HT-29 (cell line): ENCODE measurements at regions not wholly inside any gene's neighbourhood (a gene's known extent, or its start where the extent isn't known, plus 50 kb on each side); places are given as distances from the start of the nearest gene placed in this dataset.
A peak's percentile ranks its signal among the peaks of the same experiment; 100 is the strongest.

ENCODE experiments used
- DNase-seq: peaks from one replicate; pipeline ENCODE4 v3.0.0-alpha.2; 2015; ENCODE audit warnings: low spot score

DNA sequence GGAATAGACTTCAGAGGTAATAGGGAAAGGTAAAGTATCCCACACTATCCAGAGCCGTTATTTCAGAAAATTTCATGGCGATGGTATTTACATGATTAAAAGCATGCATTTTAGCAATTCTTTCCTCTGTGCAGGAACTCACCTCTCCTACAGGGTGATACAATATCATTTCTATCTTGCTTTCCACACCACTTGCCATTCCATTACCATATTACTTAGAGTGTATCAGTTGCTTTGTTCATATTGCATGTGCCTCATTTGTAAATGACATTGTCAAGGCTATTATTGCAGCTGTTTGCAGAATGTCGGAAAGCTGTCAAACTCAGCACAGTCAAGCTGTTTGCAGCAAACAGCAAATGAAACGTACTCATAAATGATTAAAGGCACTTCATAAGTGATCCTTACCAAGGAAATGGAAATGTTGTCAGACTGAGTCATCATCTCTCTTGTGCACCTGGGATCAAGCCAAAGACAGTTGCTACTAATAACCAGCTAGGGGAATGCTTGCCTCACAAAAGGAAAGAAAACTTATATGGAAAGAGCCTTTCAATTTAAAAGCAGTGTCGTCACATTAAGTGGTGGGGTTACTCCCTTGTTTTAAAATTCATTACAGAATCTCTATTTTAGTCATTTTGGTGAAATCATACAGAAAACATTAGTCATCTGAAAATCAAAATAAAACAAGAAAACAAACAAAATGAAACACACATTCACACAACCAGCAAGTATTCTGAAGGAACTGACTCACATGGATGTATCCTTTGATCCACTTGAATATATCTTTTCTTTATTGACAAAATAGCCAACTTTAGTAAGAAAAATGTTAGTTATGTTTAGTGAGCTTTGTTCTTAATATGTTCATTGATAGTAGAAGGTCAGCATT, 1064.1 kb upstream of the CNTNAP5 start:
- DNase-seq = peak; percentile 3

GRCh38 chr2:122966461-122966860, 1058.6 kb upstream of the CNTNAP5 start:
- no peak for DNase-seq

DNA sequence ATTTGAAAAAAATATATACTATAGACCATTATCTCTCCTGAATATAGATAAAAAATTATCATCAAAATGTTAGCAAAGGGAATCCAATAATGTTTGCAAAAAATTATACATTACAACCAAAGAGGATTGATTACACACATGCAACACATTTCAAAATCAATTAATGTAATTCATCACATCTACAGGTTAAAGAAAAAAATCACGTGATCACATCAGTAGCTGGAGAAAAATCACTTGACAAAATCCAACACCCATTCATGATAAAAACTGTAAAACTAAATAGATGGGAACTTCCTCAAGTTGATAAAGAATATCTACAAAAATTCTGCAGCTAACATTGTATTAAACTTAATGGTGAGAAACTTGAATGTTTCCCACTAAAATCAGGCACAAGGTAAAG, 1047.5 kb upstream of the CNTNAP5 start:
- no peak for DNase-seq

- no peak for DNase-seq
These were observed 1044.4 kb upstream of the CNTNAP5 start for GRCh38 chr2:122980671-122981070.

GRCh38 chr2:122982936-122983335, 1042.2 kb upstream of the CNTNAP5 start:
- no peak for DNase-seq

DNA sequence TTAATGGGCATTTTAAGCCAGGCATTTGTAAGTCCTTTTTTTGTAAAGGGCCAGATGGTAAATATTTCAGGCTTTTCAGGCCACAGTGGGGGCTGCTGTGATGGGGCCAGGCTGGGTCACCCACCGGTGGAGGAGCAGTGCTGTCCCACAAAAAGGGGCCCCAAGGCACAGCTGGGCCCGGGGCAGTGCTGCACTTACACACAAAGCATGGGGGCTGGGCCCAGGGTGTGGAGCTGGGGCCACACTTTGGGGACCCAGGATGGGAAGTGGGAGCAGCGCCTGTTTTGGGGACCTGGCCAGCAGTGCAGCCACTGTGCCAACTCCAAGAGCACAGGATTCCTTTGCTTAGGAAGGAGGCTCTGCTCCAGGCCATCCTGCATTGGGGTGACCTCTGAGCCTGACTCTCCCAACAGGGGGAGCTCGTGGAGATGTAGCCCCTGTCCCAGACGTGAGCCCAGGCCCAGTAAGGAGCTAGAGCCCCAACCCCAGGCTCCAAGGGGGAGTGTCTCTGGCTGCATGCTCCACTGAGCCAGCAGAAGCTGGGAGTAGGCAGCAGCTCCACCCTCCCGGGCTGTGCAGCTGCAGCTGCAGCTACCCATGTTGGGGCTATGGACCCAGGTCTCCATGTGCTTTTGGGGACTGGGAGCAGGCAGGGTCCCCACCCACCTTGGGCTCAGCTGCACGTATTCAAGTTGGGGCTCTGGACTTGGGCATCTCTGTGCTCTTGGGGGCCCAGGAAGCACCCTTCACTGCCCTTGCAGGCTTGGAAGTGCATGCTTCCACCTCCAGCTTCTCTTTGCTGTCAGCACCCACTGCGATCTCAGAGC, 1036.5 kb upstream of the CNTNAP5 start:
- DNase-seq = no peak

- no peak for DNase-seq
These were observed 1031.5 kb upstream of the CNTNAP5 start for GRCh38 chr2:122993592-122993991.

DNA sequence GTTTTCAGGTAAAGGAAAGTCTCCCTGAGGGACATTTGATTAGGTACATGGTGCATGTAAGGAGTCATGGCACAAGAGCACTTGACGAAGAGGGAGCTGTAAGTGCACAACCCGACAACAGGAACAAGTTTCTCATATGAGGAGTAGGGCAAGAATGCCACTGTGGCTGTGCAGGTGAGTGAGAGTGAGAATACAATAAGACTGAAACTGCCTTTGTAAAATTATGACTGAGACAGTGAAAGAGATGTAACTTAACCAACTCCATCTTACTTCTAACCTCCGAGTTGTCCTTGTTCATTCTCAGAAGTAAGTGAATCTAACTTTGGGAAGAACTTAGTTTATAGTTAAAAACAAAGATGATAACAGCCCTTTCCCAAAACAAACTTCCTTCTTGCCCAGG, 1025.8 kb upstream of the CNTNAP5 start:
- no peak for DNase-seq

DNA sequence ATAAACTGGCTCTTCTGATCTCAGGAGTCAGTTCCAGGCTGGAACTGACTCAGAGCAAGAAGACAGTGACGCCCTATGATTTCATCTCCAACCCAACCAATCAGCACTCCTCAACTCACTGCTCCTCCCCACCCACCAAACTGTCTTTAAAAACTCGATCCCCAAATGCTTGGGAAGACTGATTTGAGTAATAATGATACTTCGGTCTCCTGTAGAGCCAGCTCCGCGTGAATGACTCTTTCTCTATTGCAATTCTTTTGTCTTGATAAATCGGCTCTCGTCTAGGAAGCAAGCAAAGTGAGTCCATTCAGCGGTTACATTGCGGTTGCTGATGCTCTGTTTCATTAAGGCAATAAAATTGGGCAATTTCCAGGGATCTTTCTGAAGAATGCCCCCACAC, 1025.3 kb upstream of the CNTNAP5 start:
- DNase-seq = no peak

GRCh38 chr2:123002660-123003248, 1022.3 kb upstream of the CNTNAP5 start:
- no peak for DNase-seq

- DNase-seq = no peak
These were observed 1009.9 kb upstream of the CNTNAP5 start for GRCh38 chr2:123015186-123015585.

DNA sequence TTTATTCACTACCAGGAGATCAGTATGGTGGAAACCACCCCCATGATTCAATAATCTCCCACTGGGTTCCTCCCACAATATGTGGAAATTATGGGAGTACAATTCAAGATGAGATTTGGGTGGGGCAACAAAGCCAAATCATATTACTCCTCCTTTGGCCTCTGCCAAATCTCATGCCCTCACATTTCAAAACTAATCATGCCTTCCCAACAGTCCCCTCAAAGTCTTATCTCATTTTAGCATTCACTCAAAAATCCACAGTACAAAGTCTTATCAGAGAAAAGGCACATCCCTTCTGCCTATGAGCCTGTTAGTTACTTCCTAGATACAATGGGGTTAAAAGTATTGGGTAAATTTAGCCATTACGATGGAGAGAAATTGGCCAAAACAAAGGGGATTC, 989.5 kb upstream of the CNTNAP5 start:
- no peak for DNase-seq

GRCh38 chr2:123036300-123036699, 988.8 kb upstream of the CNTNAP5 start:
- DNase-seq = no peak

- DNase-seq = no peak
These were observed 984.6 kb upstream of the CNTNAP5 start for GRCh38 chr2:123040506-123040905.

DNA sequence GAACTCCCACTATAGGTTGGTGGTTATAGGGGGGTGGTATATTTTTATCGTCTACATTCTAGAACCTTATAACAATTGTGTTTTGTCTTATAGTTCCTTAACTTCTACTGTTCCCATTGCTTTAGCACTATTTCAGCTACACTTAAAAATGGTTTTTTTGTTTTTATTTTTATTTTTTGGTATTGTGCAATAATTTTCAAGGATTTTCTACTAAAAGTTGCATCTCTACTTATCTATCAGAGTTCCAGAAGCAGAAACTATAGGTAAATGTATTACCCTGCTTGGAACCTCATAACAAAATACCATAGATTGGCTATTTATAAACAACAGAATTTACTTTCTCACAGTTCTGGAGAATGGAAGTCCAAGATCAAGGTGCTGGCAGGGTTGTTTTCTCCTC, 981.6 kb upstream of the CNTNAP5 start:
- DNase-seq = no peak

DNA sequence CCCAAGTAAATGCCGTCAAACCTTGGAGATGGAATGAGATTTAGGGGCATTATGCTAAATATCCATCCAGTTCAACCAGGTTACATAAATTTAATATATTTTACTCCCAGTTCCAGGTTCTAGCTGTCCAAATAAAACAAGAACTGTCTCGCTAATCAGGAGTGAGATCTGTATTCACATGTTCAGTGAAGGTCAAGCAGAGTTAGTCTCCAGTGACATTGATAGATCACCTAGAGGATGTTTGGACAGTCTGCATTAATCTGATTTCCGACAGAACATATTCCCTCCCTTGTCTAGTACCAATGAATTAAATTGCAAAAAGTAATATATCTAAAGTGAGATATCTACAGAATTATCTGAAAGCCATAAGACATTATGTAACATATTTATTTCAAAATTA, 979.4 kb upstream of the CNTNAP5 start:
- DNase-seq = no peak

- DNase-seq = no peak
These were observed 977.9 kb upstream of the CNTNAP5 start for GRCh38 chr2:123047186-123047585.

DNA sequence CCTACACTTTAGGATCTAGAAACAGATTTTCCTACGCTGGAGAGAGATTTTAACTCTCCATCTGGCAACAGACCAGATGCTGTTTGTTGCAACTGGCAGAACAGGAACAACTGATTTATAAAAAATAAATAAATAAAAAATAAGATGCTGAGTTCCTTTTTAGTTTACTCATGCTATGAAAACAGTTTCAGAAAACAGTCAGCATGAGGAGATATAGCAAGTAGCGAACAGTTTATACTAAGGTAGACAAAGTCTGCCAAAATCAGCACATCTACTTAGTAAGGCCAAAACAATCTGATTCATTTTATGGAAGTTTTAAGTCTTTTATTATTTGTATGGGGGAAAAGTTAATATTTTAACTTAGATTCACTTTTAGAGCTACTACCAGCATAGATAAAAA, 974.0 kb upstream of the CNTNAP5 start:
- DNase-seq = no peak

GRCh38 chr2:123061534-123061933, 963.6 kb upstream of the CNTNAP5 start:
- no peak for DNase-seq

DNA sequence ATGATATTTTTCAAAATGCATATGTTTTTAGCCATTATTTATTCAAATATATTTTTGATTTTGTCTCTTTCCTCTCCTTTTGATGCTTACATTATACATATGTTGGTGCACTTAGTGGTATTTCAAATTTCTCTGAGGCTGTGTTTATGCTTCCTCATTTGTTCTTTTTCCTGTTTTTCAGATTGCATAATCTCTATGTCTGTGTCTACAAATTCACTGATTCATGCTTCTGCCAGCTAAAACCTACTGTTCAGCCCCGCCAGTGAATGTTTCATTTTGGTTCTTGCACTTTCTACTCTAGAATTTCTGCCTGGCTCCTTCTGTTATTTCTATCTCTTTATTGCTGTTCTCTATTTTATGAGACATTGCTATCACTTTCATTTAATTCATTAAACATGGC, 951.7 kb upstream of the CNTNAP5 start:
- no peak for DNase-seq

GRCh38 chr2:123073956-123074355, 951.1 kb upstream of the CNTNAP5 start:
- DNase-seq = no peak

GRCh38 chr2:123077101-123077500, 948.0 kb upstream of the CNTNAP5 start:
- DNase-seq = no peak
